MM.1S (cell line): ENCODE measurements at regions not wholly inside any gene's neighbourhood (a gene's known extent, or its start where the extent isn't known, plus 50 kb on each side); places are given as distances from the start of the nearest gene placed in this dataset.

Source experiments
- CTCF ChIP-seq: fragments of 300-600 bp; sonication (generic); IDR thresholded peaks from 2 replicates; pipeline ENCODE4 v1.5.1; 2016; ENCODE audit warnings: antibody characterized with exemption, low read length, mixed read lengths
- EZH2 ChIP-seq: fragments of 300-600 bp; sonication (generic); optimal IDR thresholded peaks from 2 replicates; pipeline ENCODE3; 2017; ENCODE audit warnings: low read depth, mild to moderate bottlenecking, antibody characterized with exemption, low read length, mixed read lengths
- EZH2phosphoT487 ChIP-seq: fragments of 300-600 bp; sonication (generic); IDR thresholded peaks from 2 replicates; pipeline ENCODE4 v1.6.1; 2018; ENCODE audit warnings: antibody characterized with exemption, low read length

GRCh38 chr7:34491899-34492298 is 166.1 kb upstream of the NPSR1 start:
- TF ChIP-seq CTCF (no peak), EZH2 (no peak), EZH2phosphoT487 (no peak)
